NT2/D1 (cell line): ENCODE measurements at regions not wholly inside any gene's neighbourhood (a gene's known extent, or its start where the extent isn't known, plus 50 kb on each side); places are given as distances from the start of the nearest gene placed in this dataset.
"Not testable (repeated sequence)": the region's sequence is repeated elsewhere in the genome, so short reads cannot be mapped to it uniquely, and the experiment has no call there.

Experiments used
- DNase-seq: peaks from one replicate; pipeline ENCODE4 v3.0.0-alpha.2; 2011; ENCODE audit warnings: low read depth, low spot score
- H3K27me3 ChIP-seq: 2 replicates; pipeline ENCODE4 v1.6.0; 2011; ENCODE audit warnings: mild to moderate bottlenecking; ENCODE audit not compliant: insufficient read length, insufficient read depth
- H3K36me3 ChIP-seq: 2 replicates; pipeline ENCODE4 v1.6.1; 2011; ENCODE audit warnings: mild to moderate bottlenecking, low read length, mixed read lengths; ENCODE audit not compliant: insufficient read depth, insufficient read length
- H3K4me1 ChIP-seq: 2 replicates; pipeline ENCODE4 v1.5.1; 2011; ENCODE audit not compliant: insufficient read depth, insufficient read length
- H3K4me3 ChIP-seq: 2 replicates; pipeline ENCODE4 v1.5.1; 2011; ENCODE audit warnings: low read depth; ENCODE audit not compliant: insufficient read length
- H3K9ac ChIP-seq: 2 replicates; pipeline ENCODE4 v1.6.0; 2011; ENCODE audit warnings: low read depth; ENCODE audit not compliant: insufficient read length
- H3K9me3 ChIP-seq: 2 replicates; pipeline ENCODE4 v1.5.1; 2011; ENCODE audit warnings: mild to moderate bottlenecking, low read length; ENCODE audit not compliant: insufficient read depth
- SUZ12 ChIP-seq: IDR thresholded peaks from 2 replicates; pipeline ENCODE4 v1.6.1; 2011; ENCODE audit not compliant: insufficient read length, insufficient read depth; ENCODE audit errors: extremely low read depth
- YY1 ChIP-seq: IDR thresholded peaks from 2 replicates; pipeline ENCODE4 v1.6.1; 2011; ENCODE audit not compliant: insufficient read length, insufficient read depth
- ZNF274 ChIP-seq: IDR thresholded peaks from 2 replicates; pipeline ENCODE4 v1.6.1; 2011; ENCODE audit warnings: mild to moderate bottlenecking, low read depth, low read length

GRCh38 chr13:53301449-53301848 is 272.8 kb downstream of the OLFM4 start:
- Histone ChIP-seq H3K9ac (no peak overlapping the region), H3K27me3 (no peaks in the 10 kb centered on the region), H3K9me3 (no peaks in the 10 kb centered on the region), H3K4me3 (no peak overlapping the region), H3K36me3 (no peaks in the 10 kb centered on the region), H3K4me1 (no peaks in the 10 kb centered on the region)
- no peak for TF ChIP-seq YY1
- TF ChIP-seq SUZ12: no peak
- TF ChIP-seq ZNF274: no peak
- no peak for DNase-seq

GRCh38 chr13:53305419-53305818 is 276.8 kb downstream of the OLFM4 start:
- not testable (repeated sequence) for H3K4me1 ChIP-seq, H3K9me3 ChIP-seq, DNase-seq, H3K9ac ChIP-seq, H3K36me3 ChIP-seq, H3K4me3 ChIP-seq, H3K27me3 ChIP-seq

- no peaks in the 10 kb centered on the region for H3K27me3 ChIP-seq
- H3K36me3 ChIP-seq: no peaks in the 10 kb centered on the region
- DNase-seq: no peak
- H3K4me3 ChIP-seq: no peak overlapping the region
- no peaks in the 10 kb centered on the region for H3K9me3 ChIP-seq
- H3K4me1 ChIP-seq: no peaks in the 10 kb centered on the region
- H3K9ac ChIP-seq: no peak overlapping the region
- TF ChIP-seq YY1 (no peak), ZNF274 (no peak)
Measured at GRCh38 chr13:53310786-53311185, 282.2 kb downstream of the OLFM4 start.

GRCh38 chr13:53311561-53311960 is 282.9 kb downstream of the OLFM4 start:
- Histone ChIP-seq H3K27me3 (no peaks in the 10 kb centered on the region), H3K9me3 (no peaks in the 10 kb centered on the region), H3K4me1 (no peaks in the 10 kb centered on the region), H3K4me3 (no peak overlapping the region), H3K36me3 (no peaks in the 10 kb centered on the region), H3K9ac (no peak overlapping the region)
- no peak for DNase-seq
- no peak for TF ChIP-seq YY1
- TF ChIP-seq ZNF274: no peak
- no peak for TF ChIP-seq SUZ12

GRCh38 chr13:53321296-53321801 is 292.7 kb downstream of the OLFM4 start:
- no peaks in the 10 kb centered on the region for H3K36me3 ChIP-seq
- no peaks in the 10 kb centered on the region for H3K27me3 ChIP-seq
- DNase-seq: no peak
- H3K9ac ChIP-seq: no peak overlapping the region
- TF ChIP-seq YY1 (no peak), ZNF274 (no peak), SUZ12 (no peak)
- H3K4me1 ChIP-seq: no peaks in the 10 kb centered on the region
- H3K9me3 ChIP-seq: no peaks in the 10 kb centered on the region
- H3K4me3 ChIP-seq: no peak overlapping the region

- H3K9me3 ChIP-seq: no peaks in the 10 kb centered on the region
- H3K4me1 ChIP-seq: no peaks in the 10 kb centered on the region
- H3K4me3 ChIP-seq: no peak overlapping the region
- no peak for TF ChIP-seq SUZ12
- no peaks in the 10 kb centered on the region for H3K27me3 ChIP-seq
- no peaks in the 10 kb centered on the region for H3K36me3 ChIP-seq
- no peak overlapping the region for H3K9ac ChIP-seq
- no peak for DNase-seq
Measured at GRCh38 chr13:53324656-53325055, 296.0 kb downstream of the OLFM4 start.

GRCh38 chr13:53326716-53327115 is 298.1 kb downstream of the OLFM4 start:
- Histone ChIP-seq H3K4me3 (no peak overlapping the region), H3K36me3 (no peaks in the 10 kb centered on the region), H3K9me3 (no peaks in the 10 kb centered on the region), H3K4me1 (no peaks in the 10 kb centered on the region), H3K9ac (no peak overlapping the region), H3K27me3 (no peaks in the 10 kb centered on the region)
- no peak for DNase-seq
- TF ChIP-seq SUZ12 (no peak), YY1 (no peak), ZNF274 (no peak)

GRCh38 chr13:53327680-53328315 is 299.2 kb downstream of the OLFM4 start:
- Histone ChIP-seq H3K27me3 (no peaks in the 10 kb centered on the region), H3K4me1 (no peaks in the 10 kb centered on the region), H3K4me3 (no peak overlapping the region), H3K9me3 (no peaks in the 10 kb centered on the region), H3K36me3 (no peaks in the 10 kb centered on the region), H3K9ac (no peak overlapping the region)
- no peak for TF ChIP-seq YY1
- no peak for TF ChIP-seq SUZ12
- TF ChIP-seq ZNF274: no peak
- DNase-seq: no peak
